HFF-Myc (cell line): ENCODE measurements at regions not wholly inside any gene's neighbourhood (a gene's known extent, or its start where the extent isn't known, plus 50 kb on each side); places are given as distances from the start of the nearest gene placed in this dataset.

ENCODE experiments used
- DNase-seq: peaks from one replicate; pipeline ENCODE4 v3.0.0-alpha.2; 2011; ENCODE audit warnings: low read depth; ENCODE audit errors: extremely low read depth
- H3K4me3 ChIP-seq: replicated peaks from 2 replicates; pipeline ENCODE4 v1.5.1; 2011; ENCODE audit warnings: low read depth, mild to moderate bottlenecking, control low read depth, low read length
- TF ChIP-seq, protein P1 (sequence below): IDR thresholded peaks from 2 replicates; pipeline ENCODE4 v1.5.1; 2012; ENCODE audit warnings: mild to moderate bottlenecking, low read depth, low read length, control low read depth; ENCODE audit errors: missing control alignments

- TF ChIP-seq, protein P1, sequence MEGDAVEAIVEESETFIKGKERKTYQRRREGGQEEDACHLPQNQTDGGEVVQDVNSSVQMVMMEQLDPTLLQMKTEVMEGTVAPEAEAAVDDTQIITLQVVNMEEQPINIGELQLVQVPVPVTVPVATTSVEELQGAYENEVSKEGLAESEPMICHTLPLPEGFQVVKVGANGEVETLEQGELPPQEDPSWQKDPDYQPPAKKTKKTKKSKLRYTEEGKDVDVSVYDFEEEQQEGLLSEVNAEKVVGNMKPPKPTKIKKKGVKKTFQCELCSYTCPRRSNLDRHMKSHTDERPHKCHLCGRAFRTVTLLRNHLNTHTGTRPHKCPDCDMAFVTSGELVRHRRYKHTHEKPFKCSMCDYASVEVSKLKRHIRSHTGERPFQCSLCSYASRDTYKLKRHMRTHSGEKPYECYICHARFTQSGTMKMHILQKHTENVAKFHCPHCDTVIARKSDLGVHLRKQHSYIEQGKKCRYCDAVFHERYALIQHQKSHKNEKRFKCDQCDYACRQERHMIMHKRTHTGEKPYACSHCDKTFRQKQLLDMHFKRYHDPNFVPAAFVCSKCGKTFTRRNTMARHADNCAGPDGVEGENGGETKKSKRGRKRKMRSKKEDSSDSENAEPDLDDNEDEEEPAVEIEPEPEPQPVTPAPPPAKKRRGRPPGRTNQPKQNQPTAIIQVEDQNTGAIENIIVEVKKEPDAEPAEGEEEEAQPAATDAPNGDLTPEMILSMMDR, result no peak
- H3K4me3 ChIP-seq, result no peak overlapping the region
- no peak for DNase-seq
Measured at GRCh38 chr4:11286533-11286932, 142.2 kb downstream of the HS3ST1 start.

DNA sequence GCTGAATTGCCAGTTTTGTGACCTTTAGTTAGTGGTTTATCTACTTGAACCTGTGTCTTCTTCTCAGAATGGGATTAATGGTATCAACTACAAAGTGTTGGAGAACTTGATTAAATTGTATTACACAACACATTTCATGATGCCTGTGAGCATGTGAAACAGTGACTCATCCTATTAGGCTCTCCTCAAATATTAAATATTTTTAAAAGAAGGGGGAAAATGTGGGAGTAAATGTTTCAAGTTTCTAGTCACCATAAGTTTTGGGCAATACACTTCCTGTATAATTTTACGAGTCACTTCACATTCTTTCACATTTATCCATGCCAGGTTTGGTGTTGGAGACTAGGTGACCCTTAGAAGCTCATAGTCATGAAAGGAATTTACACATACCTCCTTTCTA, 147.0 kb downstream of the HS3ST1 start:
- TF ChIP-seq, protein P1, result no peak
- no peak overlapping the region for H3K4me3 ChIP-seq

GRCh38 chr4:11271263-11271662, 157.4 kb downstream of the HS3ST1 start:
- H3K4me3 ChIP-seq, result no peak overlapping the region
- no peak for DNase-seq
- TF ChIP-seq, protein P1, result no peak

More for the DNA sequence above, 147.0 kb downstream of the HS3ST1 start:
- no peak for DNase-seq

DNA sequence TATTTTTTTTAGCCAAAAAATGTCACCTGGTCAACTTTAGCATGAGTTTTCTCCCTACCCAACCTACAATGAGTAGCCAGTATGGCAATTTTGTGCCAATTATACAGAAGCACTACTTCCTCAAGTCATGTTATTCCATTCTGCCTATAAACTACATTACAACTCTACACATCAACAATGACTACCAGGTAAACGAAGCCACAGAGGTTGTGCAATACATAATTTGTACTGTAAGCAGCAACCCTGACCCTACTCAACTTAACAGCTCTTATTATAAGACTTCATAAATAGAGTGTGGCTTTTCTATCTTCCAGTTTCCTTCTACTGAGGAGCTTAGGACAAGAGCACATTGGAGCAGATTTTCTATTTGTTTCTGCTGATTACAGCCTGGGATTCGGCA, 160.5 kb downstream of the HS3ST1 start:
- H3K4me3 ChIP-seq, result no peak overlapping the region
- TF ChIP-seq, protein P1, result no peak
- no peak for DNase-seq

DNA sequence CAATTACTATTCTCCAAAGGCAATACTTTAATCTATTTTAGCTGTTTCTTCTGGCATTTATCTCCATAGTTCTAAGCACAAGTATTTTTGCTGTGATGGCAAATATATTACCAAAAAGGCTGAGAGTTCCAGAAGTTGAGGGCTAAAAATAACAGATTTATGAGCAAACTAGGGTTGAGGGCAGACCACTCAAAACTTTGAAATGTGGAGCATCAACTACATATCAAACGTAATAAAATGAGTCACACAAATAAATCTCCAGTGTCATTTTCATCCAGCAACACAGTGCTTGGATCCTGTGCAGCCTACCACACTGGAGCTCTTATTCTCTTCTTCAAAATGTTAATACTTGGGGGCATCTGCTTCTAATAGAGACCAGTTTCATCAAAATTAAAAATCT, 163.9 kb downstream of the HS3ST1 start:
- H3K4me3 ChIP-seq, result no peak overlapping the region
- TF ChIP-seq, protein P1, result no peak
- DNase-seq, result no peak

DNA sequence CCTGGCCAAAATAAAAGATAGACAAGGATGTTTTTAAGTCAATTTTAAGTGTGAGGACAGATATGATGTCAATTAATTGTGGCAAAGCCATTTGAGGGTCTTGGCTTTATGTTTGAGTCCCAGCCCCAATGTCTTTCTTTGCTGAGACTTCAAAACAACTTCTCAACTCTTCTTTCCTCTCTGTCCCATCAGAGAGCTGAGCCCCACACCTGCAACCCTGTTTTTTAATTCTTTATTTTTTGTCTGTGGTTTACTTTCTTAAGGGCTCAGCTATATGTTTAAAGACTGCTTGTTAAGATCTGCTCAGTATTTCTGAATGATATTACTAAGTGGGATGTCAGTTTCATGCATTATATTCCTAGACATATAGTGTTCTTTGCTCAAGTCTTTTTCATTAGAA, 164.3 kb downstream of the HS3ST1 start:
- no peak for DNase-seq
- no peak overlapping the region for H3K4me3 ChIP-seq
- TF ChIP-seq, protein P1, result no peak

DNA sequence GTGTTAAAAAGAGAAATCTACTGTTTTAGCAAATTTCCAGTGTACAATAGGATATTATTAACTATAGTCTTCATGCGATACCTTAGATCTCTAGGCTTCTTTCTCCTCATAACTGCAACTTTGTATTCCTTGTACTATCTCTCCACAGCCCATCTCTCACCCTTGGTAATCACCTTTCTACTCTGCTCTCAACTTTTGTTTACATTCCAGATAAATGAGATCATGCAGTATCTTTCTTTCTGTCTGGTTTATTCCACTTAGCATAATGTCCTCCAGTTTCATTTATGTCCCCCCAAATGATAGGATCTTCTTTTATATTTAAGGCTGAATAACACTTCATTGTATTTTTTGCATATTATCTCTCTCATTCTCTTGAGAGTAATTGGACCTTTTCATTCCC, 165.5 kb downstream of the HS3ST1 start:
- TF ChIP-seq, protein P1, result no peak
- DNase-seq, result no peak

More for the DNA sequence above, 165.5 kb downstream of the HS3ST1 start:
- H3K4me3 ChIP-seq, result no peak overlapping the region
